HTERT RPE-1 (cell line): ENCODE measurements at regions not wholly inside any gene's neighbourhood (a gene's known extent, or its start where the extent isn't known, plus 50 kb on each side); places are given as distances from the start of the nearest gene placed in this dataset.
"Not testable (repeated sequence)": the region's sequence is repeated elsewhere in the genome, so short reads cannot be mapped to it uniquely, and the experiment has no call there.

Source experiments
- in situ Hi-C: fragments of 300-500 bp; cut with MboI; formaldehyde crosslinking; loops from 4 replicates; pipeline ENCODE4 v1.14.3; 2020; ENCODE audit warnings: low sequenced_read_pairs

- in situ Hi-C loops, result no loop called here
Observed at GRCh38 chr3:66831931-66832330, 166.2 kb upstream of the KBTBD8 start.

DNA sequence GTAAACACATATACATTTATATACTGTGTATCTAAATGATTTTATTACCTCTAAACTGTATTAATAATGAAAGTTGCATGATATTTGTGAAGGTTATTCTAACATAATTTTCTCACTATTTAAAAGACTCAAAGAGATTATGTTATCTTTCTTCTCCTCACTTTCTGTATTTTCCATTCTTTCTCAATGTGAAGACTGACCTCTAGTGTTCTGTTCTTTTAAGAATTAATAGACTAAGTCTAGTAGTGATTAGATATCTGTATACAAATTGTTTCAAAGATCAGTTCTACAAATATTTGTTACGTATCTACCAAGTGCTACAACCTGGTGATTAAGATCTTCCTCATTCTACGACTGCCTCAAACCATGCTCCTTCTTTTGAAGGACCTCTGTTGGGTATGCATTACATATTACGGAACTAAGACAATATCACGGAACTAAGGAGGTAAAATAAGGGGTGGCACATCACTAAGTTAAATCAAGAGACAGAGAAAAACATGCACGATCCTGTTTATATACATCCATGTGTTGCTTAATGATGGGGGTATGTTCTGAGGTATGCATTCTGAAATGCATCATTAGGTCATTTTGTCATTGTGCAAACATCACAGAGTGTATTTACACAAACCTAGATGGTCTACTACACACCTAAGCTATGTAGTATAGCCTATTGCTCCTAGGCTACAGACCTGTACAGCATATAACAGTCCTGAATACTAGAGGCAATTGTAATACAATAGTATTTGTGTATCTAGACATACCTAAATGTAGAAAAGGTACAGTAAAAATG is 161.5 kb upstream of the KBTBD8 start:
- in situ Hi-C loops, result no loop called here

DNA sequence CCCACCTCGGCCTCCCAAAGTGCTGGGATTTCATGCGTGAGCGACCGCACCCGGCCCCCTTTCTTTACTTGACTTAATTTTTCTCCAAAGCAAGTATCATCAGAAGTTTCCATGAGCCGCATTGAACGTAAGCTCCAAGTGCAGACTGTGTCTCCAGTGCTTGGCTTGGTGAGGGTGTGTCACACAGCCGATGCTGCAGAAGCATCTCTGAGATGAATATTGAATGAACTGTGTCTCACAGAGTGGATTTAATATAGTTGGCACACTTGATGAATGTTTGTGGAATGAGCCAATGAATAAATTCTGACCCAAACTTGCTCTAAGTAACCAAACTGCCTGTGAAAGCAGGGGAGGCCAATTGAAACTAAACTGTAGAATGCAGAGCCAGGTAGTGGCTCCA is 159.4 kb upstream of the KBTBD8 start:
- in situ Hi-C loops, result no loop called here

DNA sequence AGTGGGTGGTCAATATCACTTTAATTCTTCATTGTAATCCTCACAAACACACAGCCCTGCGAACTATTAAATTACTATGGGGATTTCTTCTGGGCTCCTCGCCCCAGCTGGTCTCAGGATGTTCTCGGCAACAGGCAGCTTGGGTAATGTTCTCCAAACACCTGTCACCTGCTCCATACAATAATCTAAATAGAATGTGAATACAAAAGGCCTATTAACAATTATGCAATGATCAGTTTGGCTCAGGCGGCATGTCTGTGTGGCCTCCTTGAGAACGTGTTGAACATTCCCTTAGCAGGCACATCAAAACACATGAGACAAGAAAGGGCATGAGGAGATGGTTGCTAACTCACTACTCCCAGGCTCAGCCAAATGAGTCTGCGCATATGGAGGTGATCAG is 158.6 kb upstream of the KBTBD8 start:
- in situ Hi-C loops, result no loop called here

DNA sequence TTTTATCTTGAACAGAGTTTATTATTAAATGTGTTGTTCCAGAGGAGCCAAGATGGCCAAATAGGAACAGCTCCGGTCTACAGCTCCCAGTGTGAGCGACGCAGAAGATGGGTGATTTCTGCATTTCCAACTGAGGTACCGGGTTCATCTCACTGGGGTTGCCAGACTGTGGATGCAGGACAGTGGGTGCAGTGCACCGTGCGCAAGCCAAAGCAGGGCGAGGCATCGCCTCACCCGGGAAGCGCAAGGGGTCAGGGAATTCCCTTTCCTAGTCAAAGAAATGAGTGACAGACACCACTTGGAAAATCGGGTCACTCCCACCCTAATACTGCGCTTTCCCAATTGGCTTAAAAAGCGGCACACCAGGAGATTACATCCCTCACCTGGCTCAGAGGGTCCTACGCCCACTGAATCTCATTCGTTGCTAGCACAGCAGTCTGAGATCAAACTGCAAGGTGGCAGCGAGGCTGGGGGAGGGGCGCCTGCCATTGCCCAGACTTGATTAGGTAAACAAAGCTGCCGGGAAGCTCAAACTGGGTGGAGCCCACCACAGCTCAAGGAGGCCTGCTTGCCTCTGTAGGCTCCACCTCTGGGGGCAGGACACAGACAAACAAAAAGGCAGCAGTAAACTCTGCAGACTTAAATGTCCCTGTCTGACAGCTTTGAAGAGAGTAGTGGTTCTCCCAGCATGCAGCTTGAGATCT is 155.2 kb upstream of the KBTBD8 start:
- in situ Hi-C loops, result not testable (repeated sequence)

GRCh38 chr3:66851894-66852613 is 146.1 kb upstream of the KBTBD8 start:
- in situ Hi-C loops, result no loop called here

GRCh38 chr3:66854601-66855151 is 143.4 kb upstream of the KBTBD8 start:
- in situ Hi-C loops, result no loop called here

- in situ Hi-C loops, result no loop called here
Observed at GRCh38 chr3:66856533-66856932, 141.6 kb upstream of the KBTBD8 start.

DNA sequence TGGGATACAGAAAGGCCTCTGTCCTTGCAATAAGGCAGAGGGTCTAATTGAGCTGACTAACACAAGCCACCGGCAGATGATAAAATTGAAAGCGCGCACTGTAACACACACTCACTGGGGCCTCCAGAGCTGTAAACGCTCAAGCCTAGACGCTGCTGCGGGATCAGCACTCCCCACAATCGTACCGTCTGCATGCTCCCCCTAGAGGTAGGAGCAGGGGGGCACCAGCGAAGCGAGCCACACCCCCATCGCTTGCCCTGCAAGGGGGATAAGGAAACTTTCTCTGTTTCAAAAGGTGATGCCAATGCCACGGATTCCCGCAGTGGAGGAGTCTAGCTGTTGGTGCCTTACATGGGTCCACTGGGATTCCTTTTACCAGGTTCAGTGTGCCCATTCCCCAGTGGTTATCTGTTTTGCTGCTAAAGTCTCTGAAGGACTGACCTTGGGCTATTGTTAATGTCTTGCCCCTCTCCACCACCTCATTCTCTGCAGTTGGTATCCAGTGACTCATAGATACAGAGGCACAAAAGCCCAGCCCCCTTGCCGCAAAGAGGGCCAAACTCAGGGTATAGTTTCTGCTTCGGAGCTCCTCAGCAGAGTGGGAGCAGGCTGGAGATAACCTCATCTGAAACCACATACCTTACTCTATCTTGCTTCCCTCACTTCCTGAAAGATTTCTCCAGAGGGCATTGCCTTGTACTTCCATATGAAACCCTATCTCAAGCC is 139.3 kb upstream of the KBTBD8 start:
- in situ Hi-C loops, result no loop called here

GRCh38 chr3:66860771-66861170 is 137.3 kb upstream of the KBTBD8 start:
- in situ Hi-C loops, result no loop called here

GRCh38 chr3:66863205-66864111 is 134.6 kb upstream of the KBTBD8 start:
- in situ Hi-C loops, result no loop called here

DNA sequence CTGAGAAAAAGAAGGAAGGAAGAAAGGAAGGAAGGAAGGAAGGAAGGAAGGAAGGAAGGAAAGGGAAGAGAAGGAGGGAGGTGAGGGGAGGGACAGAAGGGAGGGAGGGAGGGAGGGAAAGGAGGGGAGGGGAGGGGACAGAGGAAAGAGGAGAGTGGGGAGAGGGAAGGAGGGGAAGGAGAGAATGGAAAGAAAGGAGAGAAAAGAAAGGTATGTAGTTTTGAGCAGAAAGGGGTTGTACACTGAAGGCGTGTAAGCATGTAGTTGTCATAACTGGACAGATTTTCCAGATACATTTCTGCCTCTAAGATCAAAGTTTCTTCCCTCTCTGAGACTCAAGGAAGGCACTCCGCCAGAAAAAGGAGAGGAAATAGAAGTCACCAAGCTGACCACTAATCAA is 113.4 kb upstream of the KBTBD8 start:
- in situ Hi-C loops, result no loop called here

DNA sequence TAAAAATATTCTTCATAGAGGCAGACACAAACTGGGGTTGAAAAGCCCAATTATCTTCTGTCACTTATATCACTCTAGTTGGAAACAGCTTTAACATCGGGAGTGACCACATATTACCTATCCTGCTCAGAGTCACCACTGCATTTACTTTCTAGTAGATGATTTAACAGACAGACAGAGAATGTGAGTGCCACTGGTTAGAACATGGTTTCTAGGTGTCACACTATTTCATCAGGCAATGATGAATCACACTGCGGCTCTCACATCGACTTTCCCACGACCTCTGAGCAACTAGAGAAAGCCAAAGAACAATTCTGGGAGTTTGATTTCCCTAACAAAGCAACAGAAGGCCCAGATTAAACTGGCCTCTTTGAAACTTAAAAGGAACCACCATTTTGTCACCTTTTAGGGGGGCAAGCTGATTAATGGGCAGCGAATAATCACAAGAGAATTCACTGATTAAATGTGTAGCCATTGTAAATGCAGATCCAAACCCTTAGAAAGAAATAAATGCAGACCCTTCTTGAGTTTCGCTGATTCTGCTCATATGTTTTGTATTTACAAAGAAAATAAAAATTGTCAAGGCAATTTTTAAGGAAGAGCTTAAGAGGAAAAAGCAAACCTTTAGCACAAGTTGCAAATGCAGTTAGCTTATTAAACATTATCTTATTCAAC is 112.6 kb upstream of the KBTBD8 start:
- in situ Hi-C loops, result no loop called here

DNA sequence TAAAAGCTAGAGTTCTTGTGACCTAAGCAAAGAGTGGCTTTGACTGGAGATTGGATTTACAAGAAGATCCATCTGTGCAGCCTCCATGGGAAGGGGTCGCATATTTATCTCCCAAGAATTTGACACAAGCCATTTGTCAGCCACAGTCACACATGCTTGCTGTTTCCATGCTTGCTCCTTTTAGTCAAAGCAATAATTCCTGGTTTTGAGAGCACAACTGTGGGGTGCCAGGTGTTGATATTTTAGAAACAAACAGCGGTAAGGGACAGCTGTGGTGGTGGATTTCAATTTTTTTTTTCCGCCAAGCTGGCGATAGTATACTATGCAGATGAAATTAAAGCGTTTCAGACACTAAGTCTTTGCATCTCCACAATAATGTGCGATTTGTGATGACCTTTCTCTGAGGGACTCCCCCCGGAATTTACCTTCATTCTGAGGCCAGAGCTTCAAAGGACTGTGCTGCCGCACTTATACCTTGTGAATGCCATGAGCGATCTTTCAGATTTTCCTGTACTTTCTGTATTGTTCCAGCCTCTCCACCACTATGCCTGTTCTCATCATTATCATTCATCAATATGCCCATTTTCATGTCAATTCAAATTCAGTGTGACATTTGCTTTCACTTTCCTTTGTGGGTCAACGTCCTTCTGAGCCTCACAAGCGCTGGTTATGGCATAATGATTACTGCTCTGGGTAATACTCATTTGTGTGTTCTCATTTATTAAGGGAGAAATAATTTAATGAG is 108.2 kb upstream of the KBTBD8 start:
- in situ Hi-C loops, result no loop called here

DNA sequence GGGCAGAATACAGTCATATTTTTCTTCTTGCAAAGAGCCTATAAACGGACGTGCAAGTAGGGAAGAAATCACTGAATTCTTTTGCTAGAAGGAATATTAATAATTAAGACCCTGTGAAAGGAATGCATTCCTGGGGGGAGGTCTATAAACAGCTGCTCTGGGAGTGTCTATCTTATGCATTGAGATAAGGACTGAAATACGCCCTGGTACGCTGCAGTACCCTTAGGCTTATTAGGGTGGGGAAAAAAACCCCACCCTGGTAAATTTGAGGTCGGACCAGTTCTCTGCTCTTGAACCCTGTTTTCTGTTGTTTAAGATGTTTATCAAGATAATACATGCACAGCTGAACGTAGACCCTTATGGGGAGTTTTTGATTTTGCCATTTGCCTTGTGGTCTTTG is 100.0 kb upstream of the KBTBD8 start:
- in situ Hi-C loops, result no loop called here

- in situ Hi-C loops, result no loop called here
Observed at GRCh38 chr3:66904336-66904735, 93.8 kb upstream of the KBTBD8 start.

GRCh38 chr3:66904831-66905493 is 93.1 kb upstream of the KBTBD8 start:
- in situ Hi-C loops, result no loop called here

- in situ Hi-C loops, result no loop called here
Observed at GRCh38 chr3:66907136-66907535, 91.0 kb upstream of the KBTBD8 start.
